Breast epithelium (tissue), 3 donors: ENCODE measurements at regions not wholly inside any gene's neighbourhood (a gene's known extent, or its start where the extent isn't known, plus 50 kb on each side); places are given as distances from the start of the nearest gene placed in this dataset.

Source experiments
- CTCF ChIP-seq, 3 donors: fragments of 450-650 bp; IDR thresholded peaks; one replicate each; pipeline ENCODE4 v1.5.1; 2016 to 2017; ENCODE audit warnings: antibody characterized with exemption in 3 of 3, mild to moderate bottlenecking in 3 of 3, moderate library complexity in 3 of 3
- POLR2A ChIP-seq: fragments of 450-650 bp; IDR thresholded peaks from one replicate; pipeline ENCODE4 v1.6.1; 2016; ENCODE audit warnings: antibody characterized with exemption, mild to moderate bottlenecking, moderate library complexity
- POLR2AphosphoS5 ChIP-seq, 3 donors: sonication (generic); formaldehyde crosslinking; IDR thresholded peaks; one replicate each; pipeline ENCODE4 v1.6.1; 2017; ENCODE audit warnings: antibody characterized with exemption in 3 of 3

GRCh38 chr1:196063294-196063693, 544.9 kb downstream of the KCNT2 start:
- TF ChIP-seq CTCF (IDR thresholded peaks at IDR 0.05): no peak
- no peak for TF ChIP-seq POLR2A
- no peak for TF ChIP-seq POLR2AphosphoS5 (IDR thresholded peaks at IDR 0.05)
